ENCODE measurements at regions not wholly inside any gene's neighbourhood (a gene's known extent, or its start where the extent isn't known, plus 50 kb on each side); places are given as distances from the start of the nearest gene placed in this dataset.

- dilution Hi-C loops (cut with HindIII; ENCODE audit: low sequenced_read_pairs, unreplicated experiment) = no loop called here
- H3K4me3 ChIP-seq (ENCODE audit: insufficient read depth, low read depth, low read length) = no peak overlapping the region
- H2AFZ ChIP-seq (replicated peaks; ENCODE audit: low read length, poor library complexity) = no peak overlapping the region
- H3K4me1 ChIP-seq (ENCODE audit: control insufficient read depth, insufficient read depth, low read length) = no peaks in the 10 kb centered on the region
- ChIA-PET CTCF (no interaction called here), POLR2A (ENCODE audit: unreplicated experiment) (no interaction called here)
- no peak overlapping the region for H4K8ac ChIP-seq (ENCODE audit: low read depth in 2 of 2, low read length in 2 of 2)
- no TSS peak for BruUV-seq (replicated peaks)
- H3K27me3 ChIP-seq (ENCODE audit: control insufficient read depth, insufficient read depth, low read length) = no peaks in the 10 kb centered on the region
- H3K9ac ChIP-seq (ENCODE audit: low read depth, low read length) = no peak overlapping the region
- H3K18ac ChIP-seq (ENCODE audit: low read depth, low read length) = no peak overlapping the region
- H2BK15ac ChIP-seq (ENCODE audit: low read depth, low read length) = no peak overlapping the region
- no peak overlapping the region for H2AK5ac ChIP-seq (ENCODE audit: low read depth, low read length)
- H2AK9ac ChIP-seq (replicated peaks; ENCODE audit: low read depth, low read length, poor library complexity) = no peak overlapping the region
- no peak overlapping the region for H3K14ac ChIP-seq (replicated peaks; ENCODE audit: low read depth, low read length)
- no peaks in the 10 kb centered on the region for H4K20me1 ChIP-seq (ENCODE audit: insufficient read depth, low read length)
- WGBS, 2 experiments (ENCODE audit: extremely low coverage in 2 of 2, insufficient read length in 1 of 2) = no CpG with 5 or more reads among the region's 4 CpGs
- TF ChIP-seq MAZ (IDR thresholded peaks at IDR 0.05; ENCODE audit: borderline replicate concordance, low read depth, low read length) (no peak), RCOR1 (IDR thresholded peaks at IDR 0.05; ENCODE audit: insufficient replicate concordance, low read length) (no peak), NFE2L2 (IDR thresholded peaks at IDR 0.05; ENCODE audit: low read depth, low read length) (no peak), ELK1 (IDR thresholded peaks at IDR 0.05; ENCODE audit: borderline replicate concordance, low read depth, low read length) (no peak), SMC3 (IDR thresholded peaks at IDR 0.05; ENCODE audit: low read depth, low read length) (no peak), POLR2A (IDR thresholded peaks at IDR 0.05; ENCODE audit: low read depth, low read length) (no peak), RAD21 (IDR thresholded peaks at IDR 0.05; ENCODE audit: low read length) (no peak), MXI1 (IDR thresholded peaks at IDR 0.05; ENCODE audit: borderline replicate concordance, low read depth, low read length) (no peak)
- DNase-seq (no peak), ATAC-seq (ENCODE audit: low read depth) (no peak)
- no peaks in the 10 kb centered on the region for H3K79me1 ChIP-seq (ENCODE audit: low read depth in 1 of 2, low read length in 2 of 2)
- no peak overlapping the region for H3K56ac ChIP-seq (ENCODE audit: extremely low read depth, insufficient read depth, low read length)
- no peak overlapping the region for H4K5ac ChIP-seq (ENCODE audit: low read depth, low read length)
- H3K27ac ChIP-seq (ENCODE audit: insufficient read depth, low read length) = no peak overlapping the region
- H3K9me3 ChIP-seq (ENCODE audit: control insufficient read depth, insufficient read depth, low read length) = peaks cover 35% of the 10 kb centered on the region
- in situ Hi-C loops (cut with MboI; ENCODE audit: low sequenced_read_pairs) = no loop called here
- H3K4ac ChIP-seq (ENCODE audit: low read depth, low read length) = no peak overlapping the region
- no peak overlapping the region for H2BK5ac ChIP-seq (ENCODE audit: low read depth, low read length, poor library complexity, severe bottlenecking)
- intact Hi-C loops (cut with micrococcal nuclease) = no loop called here
- no peaks in the 10 kb centered on the region for H3K9me1 ChIP-seq (ENCODE audit: insufficient read depth, low read length)
- no peak overlapping the region for H3K23ac ChIP-seq (ENCODE audit: low read depth, low read length)
- H3K36me3 ChIP-seq (ENCODE audit: control insufficient read depth, insufficient read depth, low read length) = no peaks in the 10 kb centered on the region
- H2BK20ac ChIP-seq (ENCODE audit: low read depth, low read length) = no peak overlapping the region
- H2BK120ac ChIP-seq (ENCODE audit: low read depth, low read length) = no peak overlapping the region
- no peak overlapping the region for H3K4me2 ChIP-seq (ENCODE audit: low read depth, low read length)
- H4K91ac ChIP-seq (ENCODE audit: insufficient read depth, low read depth, low read length) = no peak overlapping the region
Observed at GRCh38 chr2:3008561-3008960, 369.1 kb downstream of the EIPR1 start.
